ENCODE measurements at regions not wholly inside any gene's neighbourhood (a gene's known extent, or its start where the extent isn't known, plus 50 kb on each side); places are given as distances from the start of the nearest gene placed in this dataset.

GRCh38 chr2:51258301-51258700, 226.4 kb upstream of the NRXN1 start:
- 83 to 86% methylated on average over 5 of the region's 5 CpGs for WGBS, 2 donors
- TF ChIP-seq POLR2A (IDR thresholded peaks at IDR 0.05), result no peak
- TF ChIP-seq CTCF (IDR thresholded peaks at IDR 0.05), result no peak
- intact Hi-C loops (cut with DNase I; ENCODE audit: low total_unique reads), result no loop called here
- H3K4me3 ChIP-seq (ENCODE audit: low read depth, poor library complexity, severe bottlenecking), result no peak overlapping the region
- DNase-seq (ENCODE audit: low spot score in 2 of 2), result no peak

- no peak for TF ChIP-seq CTCF (IDR thresholded peaks at IDR 0.05)
- no peak for TF ChIP-seq POLR2A (IDR thresholded peaks at IDR 0.05)
- H3K4me3 ChIP-seq (ENCODE audit: low read depth, poor library complexity, severe bottlenecking), result no peak overlapping the region
- no peak for DNase-seq (ENCODE audit: low spot score in 2 of 2)
- WGBS, 2 donors, result 86 to 91% methylated on average over 5 of the region's 5 CpGs
- intact Hi-C loops (cut with DNase I; ENCODE audit: low total_unique reads), result no loop called here
These were observed 224.8 kb upstream of the NRXN1 start for GRCh38 chr2:51256736-51257135.

- WGBS, 2 donors, result 63 to 65% methylated on average over 2 of the region's 2 CpGs
- no peak overlapping the region for H3K4me3 ChIP-seq (ENCODE audit: low read depth, poor library complexity, severe bottlenecking)
- DNase-seq (ENCODE audit: low spot score in 2 of 2), result no peak
- intact Hi-C loops (cut with DNase I; ENCODE audit: low total_unique reads), result no loop called here
- no peak for TF ChIP-seq POLR2A (IDR thresholded peaks at IDR 0.05)
- TF ChIP-seq CTCF (IDR thresholded peaks at IDR 0.05), result no peak
These were observed 219.4 kb upstream of the NRXN1 start for GRCh38 chr2:51251356-51251755.

- intact Hi-C loops (cut with DNase I; ENCODE audit: low total_unique reads), result no loop called here
- 83 to 85% methylated on average over 7 of the region's 7 CpGs for WGBS, 2 donors
- TF ChIP-seq POLR2A (IDR thresholded peaks at IDR 0.05), result no peak
- no peak overlapping the region for H3K4me3 ChIP-seq (ENCODE audit: low read depth, poor library complexity, severe bottlenecking)
- DNase-seq (ENCODE audit: low spot score in 2 of 2), result no peak
These were observed 215.4 kb upstream of the NRXN1 start for GRCh38 chr2:51247252-51247805.

GRCh38 chr2:51243892-51244535, 212.1 kb upstream of the NRXN1 start:
- intact Hi-C loops (cut with DNase I; ENCODE audit: low total_unique reads), result no loop called here
- no peak overlapping the region for H3K4me3 ChIP-seq (ENCODE audit: low read depth, poor library complexity, severe bottlenecking)
- no peak for TF ChIP-seq POLR2A (IDR thresholded peaks at IDR 0.05)
- TF ChIP-seq CTCF (IDR thresholded peaks at IDR 0.05), result no peak
- DNase-seq (ENCODE audit: low spot score in 2 of 2), result no peak

GRCh38 chr2:51237626-51238271, 205.8 kb upstream of the NRXN1 start:
- intact Hi-C loops (cut with DNase I; ENCODE audit: low total_unique reads), result no loop called here
- H3K4me3 ChIP-seq (ENCODE audit: low read depth, poor library complexity, severe bottlenecking), result no peak overlapping the region
- TF ChIP-seq POLR2A (IDR thresholded peaks at IDR 0.05), result no peak
- TF ChIP-seq CTCF (IDR thresholded peaks at IDR 0.05), result no peak
- no peak for DNase-seq (ENCODE audit: low spot score in 2 of 2)

All from lower leg skin (tissue), 4 donors.